ENCODE measurements at regions not wholly inside any gene's neighbourhood (a gene's known extent, or its start where the extent isn't known, plus 50 kb on each side); places are given as distances from the start of the nearest gene placed in this dataset.

DNA sequence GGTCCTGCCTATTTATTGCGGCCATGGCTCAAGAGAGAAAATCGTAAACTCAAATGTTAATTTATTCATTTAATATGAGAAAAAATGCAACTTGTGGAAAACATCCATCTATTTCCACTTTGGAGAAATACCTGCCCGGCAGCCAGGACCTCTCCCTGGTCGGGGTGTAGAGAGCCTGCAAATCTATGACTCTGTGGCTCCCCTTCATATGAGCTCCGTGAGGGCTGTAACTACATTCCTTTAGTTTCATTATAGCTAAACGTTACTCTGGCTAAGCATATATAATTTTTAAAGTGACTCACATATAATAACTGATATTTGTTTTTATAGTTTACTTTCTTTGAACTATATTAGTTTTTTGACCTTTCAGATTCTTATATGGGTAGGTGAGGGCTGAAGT is 857.8 kb upstream of the FAT3 start:
- ATAC-seq (ENCODE audit: low FRiP score in 2 of 2), result no peak
- TF ChIP-seq, protein P1, sequence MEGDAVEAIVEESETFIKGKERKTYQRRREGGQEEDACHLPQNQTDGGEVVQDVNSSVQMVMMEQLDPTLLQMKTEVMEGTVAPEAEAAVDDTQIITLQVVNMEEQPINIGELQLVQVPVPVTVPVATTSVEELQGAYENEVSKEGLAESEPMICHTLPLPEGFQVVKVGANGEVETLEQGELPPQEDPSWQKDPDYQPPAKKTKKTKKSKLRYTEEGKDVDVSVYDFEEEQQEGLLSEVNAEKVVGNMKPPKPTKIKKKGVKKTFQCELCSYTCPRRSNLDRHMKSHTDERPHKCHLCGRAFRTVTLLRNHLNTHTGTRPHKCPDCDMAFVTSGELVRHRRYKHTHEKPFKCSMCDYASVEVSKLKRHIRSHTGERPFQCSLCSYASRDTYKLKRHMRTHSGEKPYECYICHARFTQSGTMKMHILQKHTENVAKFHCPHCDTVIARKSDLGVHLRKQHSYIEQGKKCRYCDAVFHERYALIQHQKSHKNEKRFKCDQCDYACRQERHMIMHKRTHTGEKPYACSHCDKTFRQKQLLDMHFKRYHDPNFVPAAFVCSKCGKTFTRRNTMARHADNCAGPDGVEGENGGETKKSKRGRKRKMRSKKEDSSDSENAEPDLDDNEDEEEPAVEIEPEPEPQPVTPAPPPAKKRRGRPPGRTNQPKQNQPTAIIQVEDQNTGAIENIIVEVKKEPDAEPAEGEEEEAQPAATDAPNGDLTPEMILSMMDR (IDR thresholded peaks at IDR 0.05), result no peak
- TF ChIP-seq EP300 (IDR thresholded peaks at IDR 0.05) (no peak), POLR2AphosphoS5 (IDR thresholded peaks at IDR 0.05) (no peak), POLR2A (IDR thresholded peaks at IDR 0.05) (no peak)
- Histone ChIP-seq H3K4me1 (no peaks in the 10 kb centered on the region), H3K9me3 (no peaks in the 10 kb centered on the region), H3K4me3 (no peak overlapping the region), H3K27me3 (no peaks in the 10 kb centered on the region), H3K36me3 (no peaks in the 10 kb centered on the region), H3K27ac (no peak overlapping the region)
- no peak for DNase-seq
- 81 to 86% methylated on average over 6 of the region's 6 CpGs for WGBS, 2 donors

DNA sequence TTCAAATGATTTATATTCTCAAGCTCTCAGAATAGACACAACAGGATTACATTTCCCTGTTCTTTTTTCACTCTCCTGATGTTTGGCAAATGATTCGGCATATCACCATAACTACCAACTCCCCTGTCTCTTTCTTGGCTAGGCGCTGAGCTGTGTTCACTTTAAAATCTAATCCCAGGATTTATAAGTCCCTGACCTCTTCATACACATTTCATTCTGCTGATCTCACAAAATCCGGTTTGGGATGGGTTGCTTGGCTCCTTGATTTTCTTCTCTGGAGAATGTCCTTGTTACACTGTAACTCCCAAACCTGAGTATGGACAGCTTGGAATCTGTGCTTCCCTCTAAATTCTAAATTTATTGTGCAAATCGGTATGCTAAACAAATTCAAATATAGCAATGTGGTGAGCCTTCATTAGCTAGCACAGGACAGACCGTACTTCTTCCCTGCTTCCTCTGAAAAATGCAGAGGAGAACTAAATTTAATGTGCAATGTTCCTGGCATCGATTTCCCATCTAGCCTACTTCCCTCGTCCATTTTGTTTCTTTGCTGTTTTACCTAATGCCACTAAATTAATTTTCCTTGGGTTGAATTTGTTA is 858.5 kb upstream of the FAT3 start:
- no peak overlapping the region for H3K4me3 ChIP-seq
- WGBS, 2 donors, result 72 to 82% methylated on average over 7 of the region's 7 CpGs
- no peaks in the 10 kb centered on the region for H3K4me1 ChIP-seq
- TF ChIP-seq POLR2A (IDR thresholded peaks at IDR 0.05) (no peak), EP300 (IDR thresholded peaks at IDR 0.05) (no peak), POLR2AphosphoS5 (IDR thresholded peaks at IDR 0.05) (no peak)
- TF ChIP-seq, protein P1 (IDR thresholded peaks at IDR 0.05), result no peak
- no peaks in the 10 kb centered on the region for H3K36me3 ChIP-seq
- ATAC-seq (ENCODE audit: low FRiP score in 2 of 2), result no peak
- DNase-seq, result no peak
- H3K27me3 ChIP-seq, result no peaks in the 10 kb centered on the region
- no peak overlapping the region for H3K27ac ChIP-seq
- H3K9me3 ChIP-seq, result no peaks in the 10 kb centered on the region

DNA sequence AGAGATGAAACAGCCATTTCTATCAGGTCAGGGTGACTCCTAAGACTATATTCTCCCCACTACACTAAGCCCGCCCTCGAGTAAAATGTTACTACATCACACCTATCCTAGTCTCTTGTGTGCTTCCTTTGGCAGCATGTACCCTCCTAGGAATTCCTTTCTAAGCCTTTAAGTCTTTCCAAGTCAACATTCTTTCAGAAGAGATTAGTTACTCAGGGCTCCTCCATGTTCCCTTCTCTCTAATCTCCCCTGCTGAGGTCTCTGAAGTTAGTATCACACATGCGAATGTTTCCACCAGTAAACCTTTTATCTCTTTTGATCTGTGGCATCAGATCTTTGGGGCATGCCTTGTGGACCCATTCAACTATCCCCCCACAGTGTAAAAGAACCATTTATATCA is 873.7 kb upstream of the FAT3 start:
- Histone ChIP-seq H3K4me1 (no peaks in the 10 kb centered on the region), H3K27me3 (no peaks in the 10 kb centered on the region), H3K27ac (no peak overlapping the region), H3K9me3 (no peaks in the 10 kb centered on the region), H3K4me3 (no peak overlapping the region), H3K36me3 (no peaks in the 10 kb centered on the region)
- WGBS, 2 donors, result 70 to 81% methylated on average over 3 of the region's 3 CpGs
- no peak for DNase-seq
- TF ChIP-seq POLR2AphosphoS5 (IDR thresholded peaks at IDR 0.05) (no peak), POLR2A (IDR thresholded peaks at IDR 0.05) (no peak), EP300 (IDR thresholded peaks at IDR 0.05) (no peak)
- TF ChIP-seq, protein P1 (IDR thresholded peaks at IDR 0.05), result no peak
- ATAC-seq (ENCODE audit: low FRiP score in 2 of 2), result no peak

DNA sequence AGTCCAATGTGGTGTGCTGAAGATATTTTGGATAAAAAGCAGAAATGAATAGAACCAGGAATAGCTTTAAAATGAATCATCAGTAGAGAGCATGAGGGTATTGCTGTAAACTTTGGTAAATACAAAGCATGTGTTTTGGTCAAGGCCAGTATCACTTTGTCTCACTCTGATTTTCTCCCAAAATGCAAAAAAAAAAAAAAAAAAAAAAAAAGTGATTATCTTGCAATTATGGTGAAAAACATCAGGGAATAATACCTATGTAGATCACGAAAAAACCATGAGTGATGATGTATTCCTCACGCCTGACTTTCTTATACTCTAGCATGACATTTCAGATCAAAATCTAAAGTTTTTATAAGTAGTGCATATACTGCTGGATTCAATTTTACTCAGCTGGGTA is 897.9 kb upstream of the FAT3 start:
- Histone ChIP-seq H3K36me3 (no peaks in the 10 kb centered on the region), H3K4me1 (no peaks in the 10 kb centered on the region), H3K27me3 (no peaks in the 10 kb centered on the region), H3K9me3 (peaks cover 0 to 2% (median 0%) of the 10 kb centered on the region in 4 donors), H3K27ac (no peak overlapping the region), H3K4me3 (no peak overlapping the region)
- WGBS, 2 donors, result 88 to 90% methylated on average over 2 of the region's 2 CpGs
- DNase-seq, result no peak
- TF ChIP-seq POLR2A (IDR thresholded peaks at IDR 0.05), result no peak
- no peak for TF ChIP-seq EP300 (IDR thresholded peaks at IDR 0.05)
- TF ChIP-seq POLR2AphosphoS5 (IDR thresholded peaks at IDR 0.05), result no peak
- TF ChIP-seq, protein P1 (IDR thresholded peaks at IDR 0.05), result no peak
- ATAC-seq (ENCODE audit: low FRiP score in 2 of 2), result no peak

DNA sequence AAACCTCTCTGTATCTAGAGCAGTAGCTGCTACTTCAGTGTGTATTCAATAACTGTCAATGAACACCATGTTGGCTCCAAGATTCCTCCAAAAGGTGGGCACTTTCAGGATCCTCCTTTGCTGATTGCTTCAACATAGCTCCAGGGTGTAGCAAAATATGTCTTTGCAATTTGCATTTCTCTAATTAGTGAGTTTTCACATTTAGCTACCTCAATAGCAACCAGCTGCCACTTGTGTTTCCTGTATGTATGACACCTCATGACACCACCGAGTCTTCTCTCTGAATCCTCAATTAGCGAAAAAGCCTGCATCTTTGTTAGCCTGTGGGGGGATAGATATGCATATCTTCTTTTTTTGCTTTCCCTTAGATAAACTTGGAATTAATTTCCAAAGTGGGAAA is 898.3 kb upstream of the FAT3 start:
- H3K4me3 ChIP-seq, result no peak overlapping the region
- no peaks in the 10 kb centered on the region for H3K4me1 ChIP-seq
- ATAC-seq (ENCODE audit: low FRiP score in 2 of 2) (no peak), DNase-seq (no peak)
- WGBS, 2 donors, result 86 to 89% methylated on average over 2 of the region's 2 CpGs
- H3K9me3 ChIP-seq, result peaks cover 0 to 3% (median 0%) of the 10 kb centered on the region in 4 donors
- H3K36me3 ChIP-seq, result no peaks in the 10 kb centered on the region
- H3K27me3 ChIP-seq, result no peaks in the 10 kb centered on the region
- TF ChIP-seq EP300 (IDR thresholded peaks at IDR 0.05), result no peak
- TF ChIP-seq, protein P1 (IDR thresholded peaks at IDR 0.05), result no peak
- no peak for TF ChIP-seq POLR2AphosphoS5 (IDR thresholded peaks at IDR 0.05)
- no peak for TF ChIP-seq POLR2A (IDR thresholded peaks at IDR 0.05)
- H3K27ac ChIP-seq, result no peak overlapping the region
